ENCODE measurements at regions not wholly inside any gene's neighbourhood (a gene's known extent, or its start where the extent isn't known, plus 50 kb on each side); places are given as distances from the start of the nearest gene placed in this dataset.

- Histone ChIP-seq H3K4me3 (ENCODE audit: low read length) (no peak overlapping the region), H3K4me1 (ENCODE audit: control insufficient read depth, insufficient read depth, low read length) (no peaks in the 10 kb centered on the region), H3K9ac (ENCODE audit: low read depth, low read length) (no peak overlapping the region), H3K36me3 (ENCODE audit: insufficient read depth, low read length) (peaks cover 22% of the 10 kb centered on the region), H3K27me3 (ENCODE audit: control insufficient read depth, insufficient read depth, low read length) (no peaks in the 10 kb centered on the region), H3K9me3 (replicated peaks; ENCODE audit: low read length) (no peaks in the 10 kb centered on the region), H3K4me2 (ENCODE audit: low read length) (no peak overlapping the region)
Observed at GRCh38 chr20:3354247-3354646, 53.2 kb downstream of the DNAAF9 start.

GRCh38 chr20:3353646-3354045, 53.8 kb downstream of the DNAAF9 start:
- H3K9me3 ChIP-seq (replicated peaks; ENCODE audit: low read length): no peaks in the 10 kb centered on the region
- H3K36me3 ChIP-seq (ENCODE audit: insufficient read depth, low read length): peaks cover 16% of the 10 kb centered on the region
- H3K27me3 ChIP-seq (ENCODE audit: control insufficient read depth, insufficient read depth, low read length): no peaks in the 10 kb centered on the region
- H3K4me1 ChIP-seq (ENCODE audit: control insufficient read depth, insufficient read depth, low read length): no peaks in the 10 kb centered on the region
- no peak overlapping the region for H3K9ac ChIP-seq (ENCODE audit: low read depth, low read length)
- H3K4me3 ChIP-seq (ENCODE audit: low read length): no peak overlapping the region
- H3K4me2 ChIP-seq (ENCODE audit: low read length): no peak overlapping the region

- no peak overlapping the region for H3K9ac ChIP-seq (ENCODE audit: low read depth, low read length)
- no peak overlapping the region for H3K4me2 ChIP-seq (ENCODE audit: low read length)
- no peaks in the 10 kb centered on the region for H3K4me1 ChIP-seq (ENCODE audit: control insufficient read depth, insufficient read depth, low read length)
- H3K4me3 ChIP-seq (ENCODE audit: low read length): no peak overlapping the region
- no peaks in the 10 kb centered on the region for H3K9me3 ChIP-seq (replicated peaks; ENCODE audit: low read length)
- H3K27me3 ChIP-seq (ENCODE audit: control insufficient read depth, insufficient read depth, low read length): no peaks in the 10 kb centered on the region
- peaks cover 25% of the 10 kb centered on the region for H3K36me3 ChIP-seq (ENCODE audit: insufficient read depth, low read length)
Observed at GRCh38 chr20:3352202-3352601, 55.3 kb downstream of the DNAAF9 start.

- no peak overlapping the region for H3K9ac ChIP-seq (ENCODE audit: low read depth, low read length)
- no peaks in the 10 kb centered on the region for H3K4me1 ChIP-seq (ENCODE audit: control insufficient read depth, insufficient read depth, low read length)
- peaks cover 38% of the 10 kb centered on the region for H3K36me3 ChIP-seq (ENCODE audit: insufficient read depth, low read length)
- H3K4me3 ChIP-seq (ENCODE audit: low read length): no peak overlapping the region
- no peak overlapping the region for H3K4me2 ChIP-seq (ENCODE audit: low read length)
- H3K27me3 ChIP-seq (ENCODE audit: control insufficient read depth, insufficient read depth, low read length): no peaks in the 10 kb centered on the region
- no peaks in the 10 kb centered on the region for H3K9me3 ChIP-seq (replicated peaks; ENCODE audit: low read length)
Observed at GRCh38 chr20:3350422-3350821, 57.0 kb downstream of the DNAAF9 start.

- H3K4me3 ChIP-seq (ENCODE audit: low read length): no peak overlapping the region
- H3K4me2 ChIP-seq (ENCODE audit: low read length): no peak overlapping the region
- H3K9me3 ChIP-seq (replicated peaks; ENCODE audit: low read length): no peaks in the 10 kb centered on the region
- no peaks in the 10 kb centered on the region for H3K27me3 ChIP-seq (ENCODE audit: control insufficient read depth, insufficient read depth, low read length)
- H3K9ac ChIP-seq (ENCODE audit: low read depth, low read length): no peak overlapping the region
- no peaks in the 10 kb centered on the region for H3K4me1 ChIP-seq (ENCODE audit: control insufficient read depth, insufficient read depth, low read length)
- peaks cover 42% of the 10 kb centered on the region for H3K36me3 ChIP-seq (ENCODE audit: insufficient read depth, low read length)
Observed at GRCh38 chr20:3349786-3350185, 57.7 kb downstream of the DNAAF9 start.

GRCh38 chr20:3342766-3343165, 64.7 kb downstream of the DNAAF9 start:
- no peaks in the 10 kb centered on the region for H3K27me3 ChIP-seq (ENCODE audit: control insufficient read depth, insufficient read depth, low read length)

GRCh38 chr20:3340443-3340842, 67.0 kb downstream of the DNAAF9 start:
- Histone ChIP-seq H3K9ac (ENCODE audit: low read depth, low read length) (no peak overlapping the region), H3K4me3 (ENCODE audit: low read length) (no peak overlapping the region), H3K4me1 (ENCODE audit: control insufficient read depth, insufficient read depth, low read length) (peaks cover 5% of the 10 kb centered on the region), H3K4me2 (ENCODE audit: low read length) (no peak overlapping the region), H3K36me3 (ENCODE audit: insufficient read depth, low read length) (peaks cover 39% of the 10 kb centered on the region), H3K9me3 (replicated peaks; ENCODE audit: low read length) (no peaks in the 10 kb centered on the region), H3K27me3 (ENCODE audit: control insufficient read depth, insufficient read depth, low read length) (no peaks in the 10 kb centered on the region)

More at GRCh38 chr20:3342766-3343165, 64.7 kb downstream of the DNAAF9 start:
- Histone ChIP-seq H3K36me3 (ENCODE audit: insufficient read depth, low read length) (peaks cover 53% of the 10 kb centered on the region), H3K9me3 (replicated peaks; ENCODE audit: low read length) (no peaks in the 10 kb centered on the region), H3K4me1 (ENCODE audit: control insufficient read depth, insufficient read depth, low read length) (peaks cover 5% of the 10 kb centered on the region), H3K9ac (ENCODE audit: low read depth, low read length) (no peak overlapping the region), H3K4me3 (ENCODE audit: low read length) (no peak overlapping the region), H3K4me2 (ENCODE audit: low read length) (no peak overlapping the region)

- H3K9me3 ChIP-seq (replicated peaks; ENCODE audit: low read length): no peaks in the 10 kb centered on the region
- no peak overlapping the region for H3K4me3 ChIP-seq (ENCODE audit: low read length)
- no peaks in the 10 kb centered on the region for H3K27me3 ChIP-seq (ENCODE audit: control insufficient read depth, insufficient read depth, low read length)
- no peak overlapping the region for H3K9ac ChIP-seq (ENCODE audit: low read depth, low read length)
- peaks cover 36% of the 10 kb centered on the region for H3K36me3 ChIP-seq (ENCODE audit: insufficient read depth, low read length)
- no peak overlapping the region for H3K4me2 ChIP-seq (ENCODE audit: low read length)
- peaks cover 5% of the 10 kb centered on the region for H3K4me1 ChIP-seq (ENCODE audit: control insufficient read depth, insufficient read depth, low read length)
Observed at GRCh38 chr20:3339571-3339970, 67.9 kb downstream of the DNAAF9 start.

- H3K4me2 ChIP-seq (ENCODE audit: low read length): no peak overlapping the region
- H3K4me1 ChIP-seq (ENCODE audit: control insufficient read depth, insufficient read depth, low read length): peaks cover 5% of the 10 kb centered on the region
- H3K27me3 ChIP-seq (ENCODE audit: control insufficient read depth, insufficient read depth, low read length): no peaks in the 10 kb centered on the region
Observed at GRCh38 chr20:3339076-3339475, 68.4 kb downstream of the DNAAF9 start.

GRCh38 chr20:3334156-3334943, 73.1 kb downstream of the DNAAF9 start:
- Histone ChIP-seq H3K4me2 (ENCODE audit: low read length) (no peak overlapping the region), H3K27me3 (ENCODE audit: control insufficient read depth, insufficient read depth, low read length) (no peaks in the 10 kb centered on the region), H3K36me3 (ENCODE audit: insufficient read depth, low read length) (peaks cover 61% of the 10 kb centered on the region), H3K9me3 (replicated peaks; ENCODE audit: low read length) (no peaks in the 10 kb centered on the region), H3K4me1 (ENCODE audit: control insufficient read depth, insufficient read depth, low read length) (peaks cover 1% of the 10 kb centered on the region), H3K9ac (ENCODE audit: low read depth, low read length) (no peak overlapping the region), H3K4me3 (ENCODE audit: low read length) (no peak overlapping the region)

More at GRCh38 chr20:3339076-3339475, 68.4 kb downstream of the DNAAF9 start:
- H3K4me3 ChIP-seq (ENCODE audit: low read length): no peak overlapping the region
- no peak overlapping the region for H3K9ac ChIP-seq (ENCODE audit: low read depth, low read length)
- H3K36me3 ChIP-seq (ENCODE audit: insufficient read depth, low read length): peaks cover 36% of the 10 kb centered on the region
- H3K9me3 ChIP-seq (replicated peaks; ENCODE audit: low read length): no peaks in the 10 kb centered on the region

- Histone ChIP-seq H3K9ac (ENCODE audit: low read depth, low read length) (no peak overlapping the region), H3K9me3 (replicated peaks; ENCODE audit: low read length) (no peaks in the 10 kb centered on the region), H3K4me2 (ENCODE audit: low read length) (no peak overlapping the region), H3K4me1 (ENCODE audit: control insufficient read depth, insufficient read depth, low read length) (no peaks in the 10 kb centered on the region), H3K4me3 (ENCODE audit: low read length) (no peak overlapping the region), H3K36me3 (ENCODE audit: insufficient read depth, low read length) (peaks cover 60% of the 10 kb centered on the region), H3K27me3 (ENCODE audit: control insufficient read depth, insufficient read depth, low read length) (no peaks in the 10 kb centered on the region)
Observed at GRCh38 chr20:3330046-3330741, 77.3 kb downstream of the DNAAF9 start.

All from skeletal muscle satellite cell (primary cell).